Sigmoid colon (tissue), 6 donors: ENCODE measurements at regions not wholly inside any gene's neighbourhood (a gene's known extent, or its start where the extent isn't known, plus 50 kb on each side); places are given as distances from the start of the nearest gene placed in this dataset.

Experiments used
- DNase-seq: peaks from one replicate; pipeline ENCODE4 v3.0.0-alpha.2; 2019
- H3K27ac ChIP-seq, 4 donors: fragments of 200-600 bp; sonication (generic); one replicate each; pipeline ENCODE4 v1.5.1; 2016 to 2019; ENCODE audit warnings: mild to moderate bottlenecking in 1 of 4
- H3K27me3 ChIP-seq, 3 donors: fragments of 200-600 bp; sonication (generic); one replicate each; pipeline ENCODE4 v1.5.1; 2019; ENCODE audit warnings: mild to moderate bottlenecking in 1 of 3
- H3K36me3 ChIP-seq, 4 donors: fragments of 200-600 bp; sonication (generic); one replicate each; pipeline ENCODE4 v1.5.1; 2016 to 2019
- H3K4me1 ChIP-seq, 4 donors: fragments of 200-600 bp; sonication (generic); one replicate each; pipeline ENCODE4 v1.5.1; 2017 to 2019
- H3K4me3 ChIP-seq, 4 donors: fragments of 200-600 bp; sonication (generic); one replicate each; pipeline ENCODE4 v1.5.1; 2017 to 2019; ENCODE audit warnings: mild to moderate bottlenecking in 2 of 4, moderate library complexity in 1 of 4
- H3K9me3 ChIP-seq, 4 donors: fragments of 200-600 bp in 3 of 4; sonication (generic) in 3 of 4; one replicate each; pipeline versions ENCODE4 v1.5.1 to v1.6.1; 2013 to 2019
- CTCF ChIP-seq, 4 experiments: fragments of 450-650 bp in 3 of 4; fragments of 200-600 bp in 1 of 4; IDR thresholded peaks; one replicate each; pipeline ENCODE4 v1.5.1; 2016 to 2019; ENCODE audit warnings: antibody characterized with exemption in 4 of 4, mild to moderate bottlenecking in 3 of 4, moderate library complexity in 2 of 4
- EP300 ChIP-seq, 4 donors: sonication (generic); formaldehyde crosslinking; IDR thresholded peaks; one replicate each; pipeline ENCODE4 v1.6.1; 2017; ENCODE audit warnings: antibody characterized with exemption in 4 of 4
- POLR2A ChIP-seq, 2 donors: fragments of 450-650 bp; IDR thresholded peaks; one replicate each; pipeline ENCODE4 v1.6.1; 2016; ENCODE audit warnings: antibody characterized with exemption in 2 of 2, mild to moderate bottlenecking in 2 of 2, moderate library complexity in 2 of 2
- POLR2AphosphoS5 ChIP-seq, 4 donors: sonication (generic); formaldehyde crosslinking; IDR thresholded peaks; one replicate each; pipeline ENCODE4 v1.6.1; 2017; ENCODE audit warnings: antibody characterized with exemption in 4 of 4
- WGBS, 2 donors: extraction: QIAGEN DNeasy Blood & Tissue Kit; methylation state at CpG; one replicate each; pipeline ENCODE4 v1.1.7; 2013; 5-methylcytosine and 5-hydroxymethylcytosine counted together
- intact Hi-C: fragments of 100-400 bp; cut with DNase I; formaldehyde crosslinking; loops from one replicate; pipeline ENCODE4 v1.15.1; 2023
- donor health status: healthy with polysubstance abuse.
- donor health status: healthy.

- H3K27ac ChIP-seq, result no peak overlapping the region
Measured at GRCh38 chr4:138749303-138749702, 266.3 kb upstream of the NOCT start.

GRCh38 chr4:138741766-138742377 lies 273.7 kb upstream of the NOCT start:
- no peak for DNase-seq
- H3K27me3 ChIP-seq, result no peaks in the 10 kb centered on the region
- H3K9me3 ChIP-seq, result peaks cover 0 to 3% (median 0%) of the 10 kb centered on the region in 4 donors
- 46 to 63% methylated on average over 5 of the region's 5 CpGs for WGBS, 2 donors
- H3K36me3 ChIP-seq, result no peaks in the 10 kb centered on the region
- no peaks in the 10 kb centered on the region for H3K4me1 ChIP-seq
- no peak overlapping the region for H3K4me3 ChIP-seq
- TF ChIP-seq POLR2AphosphoS5 (IDR thresholded peaks at IDR 0.05) (no peak), POLR2A (IDR thresholded peaks at IDR 0.05) (no peak), EP300 (IDR thresholded peaks at IDR 0.05) (no peak), CTCF (IDR thresholded peaks at IDR 0.05) (no peak)
- H3K27ac ChIP-seq, result no peak overlapping the region
- intact Hi-C loops, result no loop called here

More at GRCh38 chr4:138749303-138749702, 266.3 kb upstream of the NOCT start:
- H3K36me3 ChIP-seq, result no peaks in the 10 kb centered on the region
- H3K9me3 ChIP-seq, result no peaks in the 10 kb centered on the region
- H3K4me3 ChIP-seq, result no peak overlapping the region
- TF ChIP-seq EP300 (IDR thresholded peaks at IDR 0.05) (no peak), POLR2A (IDR thresholded peaks at IDR 0.05) (no peak), POLR2AphosphoS5 (IDR thresholded peaks at IDR 0.05) (no peak), CTCF (IDR thresholded peaks at IDR 0.05) (no peak)
- no peaks in the 10 kb centered on the region for H3K4me1 ChIP-seq
- 71 to 78% methylated on average over 2 of the region's 2 CpGs for WGBS, 2 donors
- no peak for DNase-seq
- intact Hi-C loops, result no loop called here
- no peaks in the 10 kb centered on the region for H3K27me3 ChIP-seq

- TF ChIP-seq CTCF (IDR thresholded peaks at IDR 0.05) (no peak), POLR2A (IDR thresholded peaks at IDR 0.05) (no peak), EP300 (IDR thresholded peaks at IDR 0.05) (no peak), POLR2AphosphoS5 (IDR thresholded peaks at IDR 0.05) (no peak)
- H3K4me1 ChIP-seq, result no peaks in the 10 kb centered on the region
- WGBS, 2 donors, result 76 to 82% methylated on average over 4 of the region's 4 CpGs
- no peak for DNase-seq
- no peaks in the 10 kb centered on the region for H3K36me3 ChIP-seq
- H3K27me3 ChIP-seq, result no peaks in the 10 kb centered on the region
- peaks cover 0 to 3% (median 0%) of the 10 kb centered on the region in 4 donors for H3K9me3 ChIP-seq
- H3K27ac ChIP-seq, result no peak overlapping the region
- intact Hi-C loops, result no loop called here
- no peak overlapping the region for H3K4me3 ChIP-seq
Measured at GRCh38 chr4:138740816-138741745, 274.5 kb upstream of the NOCT start.

- Histone ChIP-seq H3K27ac (no peak overlapping the region), H3K27me3 (no peaks in the 10 kb centered on the region), H3K36me3 (no peaks in the 10 kb centered on the region), H3K4me1 (peaks cover 0 to 8% (median 2%) of the 10 kb centered on the region in 4 donors), H3K4me3 (no peak overlapping the region), H3K9me3 (peaks cover 0 to 3% (median 0%) of the 10 kb centered on the region in 4 donors)
- DNase-seq, result no peak
- TF ChIP-seq CTCF (IDR thresholded peaks at IDR 0.05), result no peak
- TF ChIP-seq EP300 (IDR thresholded peaks at IDR 0.05), result no peak
- no peak for TF ChIP-seq POLR2AphosphoS5 (IDR thresholded peaks at IDR 0.05)
- no peak for TF ChIP-seq POLR2A (IDR thresholded peaks at IDR 0.05)
- intact Hi-C loops, result no loop called here
Measured at GRCh38 chr4:138736362-138736761, 279.2 kb upstream of the NOCT start.
